Thymus (tissue), 11 donors: ENCODE measurements at regions not wholly inside any gene's neighbourhood (a gene's known extent, or its start where the extent isn't known, plus 50 kb on each side); places are given as distances from the start of the nearest gene placed in this dataset.
"Not testable (repeated sequence)": the region's sequence is repeated elsewhere in the genome, so short reads cannot be mapped to it uniquely, and the experiment has no call there.

Experiments used
- DNase-seq, 9 donors: peaks; one replicate each; pipeline ENCODE4 v3.0.0-alpha.2; 2013; ENCODE audit warnings: low spot score in 9 of 9, low read depth in 6 of 9, missing footprints in 1 of 9
- H3K27ac ChIP-seq, 2 donors: one replicate each; pipeline ENCODE4 v1.5.1; 2013; ENCODE audit warnings: control low read depth in 1 of 2, low read depth in 1 of 2, low read length in 1 of 2, mild to moderate bottlenecking in 1 of 2, moderate library complexity in 1 of 2
- H3K27me3 ChIP-seq, 2 donors: one replicate each; pipeline ENCODE4 v1.5.1; 2013; ENCODE audit warnings: low read length in 1 of 2; ENCODE audit not compliant: control insufficient read depth in 2 of 2, insufficient read depth in 1 of 2
- H3K36me3 ChIP-seq, 2 donors: one replicate each; pipeline ENCODE4 v1.5.1; 2013; ENCODE audit warnings: low read length in 1 of 2, mild to moderate bottlenecking in 1 of 2, moderate library complexity in 1 of 2; ENCODE audit not compliant: control insufficient read depth in 2 of 2, insufficient read depth in 2 of 2
- H3K4me1 ChIP-seq, 2 donors: one replicate each; pipeline ENCODE4 v1.5.1; 2013; ENCODE audit warnings: low read length in 2 of 2; ENCODE audit not compliant: control insufficient read depth in 2 of 2, insufficient read depth in 2 of 2
- H3K4me3 ChIP-seq, 2 donors: one replicate each; pipeline ENCODE4 v1.5.1; 2013; ENCODE audit warnings: low read length in 2 of 2, control low read depth in 1 of 2, mild to moderate bottlenecking in 1 of 2
- H3K9me3 ChIP-seq, 2 donors: one replicate each; pipeline ENCODE4 v1.5.1; 2013; ENCODE audit warnings: low read length in 1 of 2, mild to moderate bottlenecking in 1 of 2; ENCODE audit not compliant: control insufficient read depth in 2 of 2, insufficient read depth in 1 of 2
- WGBS: extraction: QIAGEN DNeasy Blood & Tissue Kit; methylation state at CpG from one replicate; pipeline ENCODE4 v1.1.7; 2013; 5-methylcytosine and 5-hydroxymethylcytosine counted together
- donor health status: healthy.

DNA sequence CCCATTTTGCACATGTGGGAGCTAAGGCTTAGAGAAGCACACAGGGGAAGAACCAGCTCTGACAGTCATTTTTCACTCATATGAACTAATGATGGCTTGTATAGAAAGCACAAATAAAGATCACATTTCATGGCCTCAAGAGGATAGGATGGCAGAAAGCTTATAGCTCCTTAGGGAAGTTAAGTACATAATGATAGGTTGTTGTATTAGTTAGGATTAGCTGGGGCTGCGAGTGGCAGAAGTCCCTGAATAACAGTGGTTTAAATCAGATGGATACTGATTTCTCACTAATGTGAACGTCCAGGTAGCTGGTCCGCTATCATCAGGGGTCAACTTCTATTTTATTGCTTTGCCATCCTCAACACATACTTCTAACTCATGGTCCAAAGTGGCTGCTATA, 284.0 kb downstream of the RPS6KC1 start:
- WGBS = 98% methylated on average over 3 of the region's 3 CpGs
- Histone ChIP-seq H3K9me3 (no peaks in the 10 kb centered on the region), H3K27me3 (no peaks in the 10 kb centered on the region), H3K4me1 (no peaks in the 10 kb centered on the region), H3K36me3 (no peaks in the 10 kb centered on the region), H3K27ac (no peak overlapping the region), H3K4me3 (no peak overlapping the region)
- DNase-seq = no peak

DNA sequence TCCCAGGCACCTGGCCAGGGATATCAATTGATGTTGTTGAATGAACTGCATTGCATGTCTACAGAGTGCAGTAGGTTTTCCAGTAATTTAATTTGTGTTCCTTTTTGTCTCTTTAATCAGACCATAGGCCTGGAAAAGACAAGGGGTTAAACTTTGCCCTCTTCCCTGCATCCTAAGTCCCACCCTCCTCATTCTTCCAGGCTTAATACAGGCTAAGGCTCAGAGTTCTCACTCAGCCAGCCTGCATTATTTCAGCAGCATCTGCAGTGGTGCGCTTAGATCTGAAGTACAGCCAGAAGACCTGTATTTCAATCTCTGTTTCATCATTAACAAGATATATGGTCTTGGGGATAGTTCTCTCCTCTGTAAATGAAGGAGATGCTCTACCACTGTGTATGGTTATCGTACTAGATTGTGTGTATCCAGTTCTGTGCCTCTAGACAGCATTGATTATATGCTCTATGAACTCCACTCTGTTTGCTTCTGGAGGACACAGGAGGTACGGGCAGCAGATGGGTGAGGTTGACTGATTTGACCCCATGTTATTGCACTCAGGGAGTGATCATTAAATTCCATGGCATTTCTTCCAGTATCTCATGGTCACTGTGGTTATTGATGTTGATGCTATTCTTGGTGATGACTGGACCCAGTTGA, 286.1 kb downstream of the RPS6KC1 start:
- whole genome bisulfite sequencing = 93% methylated on average over 3 of the region's 3 CpGs
- H3K27ac ChIP-seq = no peak overlapping the region
- no peak for DNase-seq

DNA sequence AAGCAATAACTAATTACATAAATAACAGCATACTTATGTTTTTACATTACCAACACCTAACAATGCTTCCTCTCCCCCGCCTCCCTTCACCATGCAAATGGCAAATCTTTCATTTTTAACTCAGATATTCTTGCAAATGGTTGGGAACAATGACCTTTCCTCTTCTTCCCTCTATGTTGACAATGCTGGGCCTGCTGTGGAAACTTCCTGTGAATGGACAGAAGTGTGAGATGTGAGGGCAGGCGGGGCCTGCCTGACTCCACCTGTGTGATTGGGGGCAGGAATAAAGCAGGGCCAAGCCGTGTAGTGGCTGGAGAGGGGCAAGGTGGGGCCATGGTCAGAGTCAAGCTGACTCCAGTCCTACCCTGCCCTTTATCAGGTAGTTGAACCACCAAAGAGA, 289.6 kb downstream of the RPS6KC1 start:
- Histone ChIP-seq H3K36me3 (no peaks in the 10 kb centered on the region), H3K27me3 (no peaks in the 10 kb centered on the region), H3K4me1 (no peaks in the 10 kb centered on the region), H3K4me3 (no peak overlapping the region), H3K9me3 (no peaks in the 10 kb centered on the region), H3K27ac (no peak overlapping the region)
- WGBS = 86% methylated on average over 3 of the region's 3 CpGs
- no peak for DNase-seq

More for the DNA sequence above, 286.1 kb downstream of the RPS6KC1 start:
- H3K9me3 ChIP-seq = no peaks in the 10 kb centered on the region
- no peaks in the 10 kb centered on the region for H3K27me3 ChIP-seq
- H3K36me3 ChIP-seq = no peaks in the 10 kb centered on the region
- H3K4me3 ChIP-seq = no peak overlapping the region
- H3K4me1 ChIP-seq = no peaks in the 10 kb centered on the region

DNA sequence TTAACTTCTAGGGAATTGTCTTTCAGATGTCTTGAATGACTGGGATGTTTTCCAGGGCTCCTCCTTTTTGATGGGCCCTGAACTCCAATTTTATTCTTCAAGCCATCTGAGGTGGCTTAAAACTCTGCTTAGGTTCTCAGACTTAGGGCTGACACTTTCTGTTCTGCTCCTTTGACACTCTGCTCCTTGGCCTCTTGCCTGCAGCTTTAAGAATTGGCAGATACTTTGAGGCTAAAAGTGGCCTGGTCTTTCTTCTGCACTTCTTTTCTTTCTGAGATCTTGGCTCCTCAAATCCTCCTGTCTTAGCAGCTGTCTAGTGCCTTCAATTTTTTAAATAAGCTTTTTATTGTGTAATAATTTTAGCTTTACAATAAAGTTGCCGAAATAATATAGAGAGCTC, 294.6 kb downstream of the RPS6KC1 start:
- no peak for DNase-seq
- Histone ChIP-seq H3K27ac (no peak overlapping the region), H3K36me3 (no peaks in the 10 kb centered on the region), H3K9me3 (no peaks in the 10 kb centered on the region), H3K4me1 (no peaks in the 10 kb centered on the region), H3K4me3 (no peak overlapping the region), H3K27me3 (no peaks in the 10 kb centered on the region)
- WGBS = 95% methylated on average over 1 of the region's 1 CpG

DNA sequence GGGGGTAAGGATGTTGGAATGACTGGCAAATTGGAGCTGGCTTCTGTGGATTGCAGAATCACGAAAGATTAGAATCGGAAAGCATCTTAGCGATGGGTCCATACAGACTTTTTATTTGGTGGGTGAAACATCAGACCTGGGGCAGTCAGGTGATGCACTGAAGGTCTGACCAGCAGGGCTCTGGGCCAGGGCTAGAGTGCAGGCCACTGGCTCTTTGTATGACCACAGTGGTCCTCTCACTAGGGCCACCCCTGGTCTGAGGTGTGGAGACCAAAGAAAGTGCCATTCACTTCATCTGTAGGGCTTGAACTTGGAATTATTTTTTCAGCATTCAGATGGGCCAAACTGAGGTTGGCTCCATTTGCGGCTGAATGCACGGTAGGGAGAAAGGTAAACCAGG, 306.4 kb downstream of the RPS6KC1 start:
- no peaks in the 10 kb centered on the region for H3K4me1 ChIP-seq
- H3K36me3 ChIP-seq = no peaks in the 10 kb centered on the region
- no peaks in the 10 kb centered on the region for H3K27me3 ChIP-seq
- 95% methylated on average over 5 of the region's 5 CpGs for WGBS
- no peak for DNase-seq
- H3K4me3 ChIP-seq = no peak overlapping the region
- H3K27ac ChIP-seq = no peak overlapping the region
- H3K9me3 ChIP-seq = no peaks in the 10 kb centered on the region

DNA sequence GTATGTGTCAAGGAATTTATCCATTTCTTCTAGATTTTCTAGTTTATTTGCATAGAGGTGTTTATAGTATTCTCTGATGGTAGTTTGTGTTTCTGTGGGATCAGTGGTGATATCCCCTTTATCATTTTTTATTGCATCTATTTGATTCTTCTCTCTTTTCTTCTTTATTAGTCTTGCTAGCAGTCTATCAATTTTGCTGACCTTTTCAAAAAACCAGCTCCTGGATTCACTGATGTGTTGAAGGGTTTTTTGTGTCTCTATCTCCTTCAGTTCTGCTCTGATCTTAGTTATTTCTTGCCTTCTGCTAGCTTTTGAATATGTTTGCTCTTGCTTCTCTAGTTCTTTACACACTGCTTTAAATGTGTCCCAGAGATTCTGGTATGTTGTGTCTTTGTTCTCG, 307.3 kb downstream of the RPS6KC1 start:
- DNase-seq, H3K27ac ChIP-seq, H3K36me3 ChIP-seq, H3K4me3 ChIP-seq, H3K9me3 ChIP-seq, H3K27me3 ChIP-seq, H3K4me1 ChIP-seq: not testable (repeated sequence)
- 92% methylated on average over 1 of the region's 1 CpG for WGBS

DNA sequence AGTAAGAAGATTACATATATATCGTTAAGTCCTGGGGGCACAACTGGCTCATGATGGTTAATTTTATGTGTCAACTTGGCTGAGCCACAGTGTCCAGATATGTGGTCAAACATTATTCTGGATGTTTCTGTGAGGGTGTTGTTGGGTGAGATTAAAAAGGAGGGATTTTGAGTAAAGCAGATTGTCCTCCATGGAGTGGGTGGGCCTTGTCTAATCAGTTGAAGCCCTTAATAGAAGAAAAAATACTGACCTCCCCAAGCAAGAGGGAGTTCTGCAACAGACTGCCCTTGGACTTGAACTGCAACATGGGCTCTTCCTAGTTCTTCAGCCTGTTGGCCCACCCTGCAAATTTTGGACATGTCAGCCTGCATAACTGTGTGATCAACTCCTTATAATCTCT, 311.6 kb downstream of the RPS6KC1 start:
- no peaks in the 10 kb centered on the region for H3K27me3 ChIP-seq
- no peaks in the 10 kb centered on the region for H3K9me3 ChIP-seq
- H3K27ac ChIP-seq = no peak overlapping the region
- H3K4me1 ChIP-seq = no peaks in the 10 kb centered on the region
- H3K4me3 ChIP-seq = no peak overlapping the region
- H3K36me3 ChIP-seq = no peaks in the 10 kb centered on the region
- 100% methylated on average over 1 of the region's 1 CpG for WGBS
- no peak for DNase-seq

DNA sequence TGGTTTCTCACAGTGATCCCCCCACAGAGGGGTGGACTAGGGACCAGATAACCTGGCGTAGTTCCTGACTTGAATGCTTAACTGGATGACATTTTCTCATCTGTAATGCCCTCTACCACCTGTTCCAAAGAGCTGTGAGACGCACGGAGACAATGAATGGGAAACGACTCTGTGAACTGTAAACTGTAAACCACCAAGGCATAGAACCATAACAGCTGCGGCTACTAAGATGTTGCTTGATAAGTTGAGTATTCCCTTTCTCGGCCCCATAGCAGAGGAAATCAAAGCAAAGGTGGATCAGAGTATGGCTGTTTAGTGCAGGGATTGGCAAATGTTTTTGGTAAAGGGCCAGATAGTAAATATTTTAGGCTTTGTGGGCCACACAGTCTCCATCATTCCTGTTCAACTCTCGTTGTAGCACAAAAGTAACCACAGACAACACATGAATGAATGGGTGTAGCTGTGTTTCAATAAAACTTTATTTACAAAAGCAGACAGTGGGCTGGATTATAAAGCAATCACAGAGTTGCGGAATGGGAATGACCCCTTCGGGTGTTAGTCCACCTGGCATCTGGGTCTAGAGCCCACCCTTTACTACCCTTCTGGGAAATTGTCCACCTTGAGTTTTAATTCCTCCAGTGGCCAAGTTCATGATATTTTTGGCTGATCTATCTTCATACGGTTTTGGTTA, 315.2 kb downstream of the RPS6KC1 start:
- H3K4me1 ChIP-seq = no peaks in the 10 kb centered on the region
- 90% methylated on average over 10 of the region's 10 CpGs for WGBS
- H3K9me3 ChIP-seq = no peaks in the 10 kb centered on the region
- no peaks in the 10 kb centered on the region for H3K27me3 ChIP-seq
- no peaks in the 10 kb centered on the region for H3K36me3 ChIP-seq
- no peak overlapping the region for H3K27ac ChIP-seq
- no peak for DNase-seq
- H3K4me3 ChIP-seq = no peak overlapping the region

DNA sequence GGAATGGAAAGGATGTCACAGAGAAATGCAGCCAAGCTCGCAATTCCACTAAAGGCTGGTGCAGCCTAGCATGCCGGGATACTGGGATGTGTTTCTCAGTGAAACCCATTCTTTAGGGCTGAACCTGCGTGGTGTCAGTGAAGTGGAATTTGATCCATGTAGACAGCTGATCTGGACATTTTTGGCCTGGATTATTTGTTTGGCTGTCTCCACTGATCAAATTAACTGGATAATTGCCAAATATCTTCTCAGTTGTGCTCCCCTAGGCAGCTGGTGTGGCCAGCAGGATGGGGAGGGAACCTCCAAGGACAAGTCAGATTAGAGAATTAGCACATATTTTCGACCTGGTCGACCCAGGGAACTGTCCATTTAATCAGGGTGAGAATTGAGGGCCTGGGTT, 318.4 kb downstream of the RPS6KC1 start:
- no peak overlapping the region for H3K4me3 ChIP-seq
- no peaks in the 10 kb centered on the region for H3K9me3 ChIP-seq
- H3K27me3 ChIP-seq = no peaks in the 10 kb centered on the region
- DNase-seq = no peak
- no peaks in the 10 kb centered on the region for H3K36me3 ChIP-seq
- H3K27ac ChIP-seq = no peak overlapping the region
- 88% methylated on average over 5 of the region's 5 CpGs for WGBS
- no peaks in the 10 kb centered on the region for H3K4me1 ChIP-seq
